ENCODE measurements at regions not wholly inside any gene's neighbourhood (a gene's known extent, or its start where the extent isn't known, plus 50 kb on each side); places are given as distances from the start of the nearest gene placed in this dataset.
A peak's percentile ranks its signal among the peaks of the same experiment; 100 is the strongest.

- DNase-seq (ENCODE audit: low read depth): no peak
- H3K4me3 ChIP-seq (ENCODE audit: low read length): no peak overlapping the region
- TF ChIP-seq, protein P1, sequence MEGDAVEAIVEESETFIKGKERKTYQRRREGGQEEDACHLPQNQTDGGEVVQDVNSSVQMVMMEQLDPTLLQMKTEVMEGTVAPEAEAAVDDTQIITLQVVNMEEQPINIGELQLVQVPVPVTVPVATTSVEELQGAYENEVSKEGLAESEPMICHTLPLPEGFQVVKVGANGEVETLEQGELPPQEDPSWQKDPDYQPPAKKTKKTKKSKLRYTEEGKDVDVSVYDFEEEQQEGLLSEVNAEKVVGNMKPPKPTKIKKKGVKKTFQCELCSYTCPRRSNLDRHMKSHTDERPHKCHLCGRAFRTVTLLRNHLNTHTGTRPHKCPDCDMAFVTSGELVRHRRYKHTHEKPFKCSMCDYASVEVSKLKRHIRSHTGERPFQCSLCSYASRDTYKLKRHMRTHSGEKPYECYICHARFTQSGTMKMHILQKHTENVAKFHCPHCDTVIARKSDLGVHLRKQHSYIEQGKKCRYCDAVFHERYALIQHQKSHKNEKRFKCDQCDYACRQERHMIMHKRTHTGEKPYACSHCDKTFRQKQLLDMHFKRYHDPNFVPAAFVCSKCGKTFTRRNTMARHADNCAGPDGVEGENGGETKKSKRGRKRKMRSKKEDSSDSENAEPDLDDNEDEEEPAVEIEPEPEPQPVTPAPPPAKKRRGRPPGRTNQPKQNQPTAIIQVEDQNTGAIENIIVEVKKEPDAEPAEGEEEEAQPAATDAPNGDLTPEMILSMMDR (conservative IDR thresholded peaks at IDR 0.05; ENCODE audit: low read length): no peak
Observed at GRCh38 chrX:10983526-10983925, 127.6 kb upstream of the HCCS start.

DNA sequence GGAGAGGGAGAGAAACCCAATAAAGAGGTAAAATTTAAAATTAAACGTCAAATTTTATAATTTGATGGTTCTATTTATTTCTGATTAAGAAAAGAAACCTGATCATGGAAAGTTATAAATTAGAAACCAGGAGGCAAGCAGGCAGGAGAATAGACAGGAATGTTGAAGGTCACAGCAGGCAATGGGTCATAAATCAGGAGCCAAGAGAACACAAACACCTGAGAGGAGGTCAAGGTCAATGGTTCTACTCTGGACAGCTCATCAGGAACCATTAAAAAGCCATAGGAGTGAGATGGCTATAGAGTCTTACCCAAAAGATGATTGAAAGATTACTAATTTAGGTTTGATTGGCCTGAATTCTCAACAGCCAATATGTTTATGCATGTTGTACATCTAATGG, 126.9 kb upstream of the HCCS start:
- H3K4me3 ChIP-seq (ENCODE audit: low read length): no peak overlapping the region
- TF ChIP-seq, protein P1 (conservative IDR thresholded peaks at IDR 0.05; ENCODE audit: low read length): no peak
- DNase-seq (ENCODE audit: low read depth): no peak

GRCh38 chrX:10986616-10987015, 124.5 kb upstream of the HCCS start:
- no peak overlapping the region for H3K4me3 ChIP-seq (ENCODE audit: low read length)
- TF ChIP-seq, protein P1 (conservative IDR thresholded peaks at IDR 0.05; ENCODE audit: low read length): no peak
- DNase-seq (ENCODE audit: low read depth): peak; percentile 62

DNA sequence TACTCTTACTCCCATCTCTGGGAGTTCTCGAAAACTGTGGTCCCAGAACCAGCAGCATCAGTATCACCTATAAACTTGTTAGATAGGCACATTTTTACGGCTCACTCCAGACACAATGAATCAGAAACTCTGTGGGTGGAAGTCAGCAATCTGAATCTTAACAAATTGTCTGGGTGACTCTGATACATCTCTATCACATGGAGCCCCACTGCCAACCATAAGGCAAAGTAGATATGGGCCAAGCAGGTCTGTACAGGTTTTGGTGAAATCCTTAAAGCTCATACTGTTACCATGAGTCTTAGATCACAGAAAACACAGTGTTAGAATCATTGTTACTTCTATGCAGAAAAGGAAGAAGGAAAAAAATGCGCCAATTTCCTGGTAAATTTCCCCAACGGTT, 122.5 kb upstream of the HCCS start:
- TF ChIP-seq, protein P1 (conservative IDR thresholded peaks at IDR 0.05; ENCODE audit: low read length): no peak
- H3K4me3 ChIP-seq (ENCODE audit: low read length): no peak overlapping the region
- DNase-seq (ENCODE audit: low read depth): no peak

DNA sequence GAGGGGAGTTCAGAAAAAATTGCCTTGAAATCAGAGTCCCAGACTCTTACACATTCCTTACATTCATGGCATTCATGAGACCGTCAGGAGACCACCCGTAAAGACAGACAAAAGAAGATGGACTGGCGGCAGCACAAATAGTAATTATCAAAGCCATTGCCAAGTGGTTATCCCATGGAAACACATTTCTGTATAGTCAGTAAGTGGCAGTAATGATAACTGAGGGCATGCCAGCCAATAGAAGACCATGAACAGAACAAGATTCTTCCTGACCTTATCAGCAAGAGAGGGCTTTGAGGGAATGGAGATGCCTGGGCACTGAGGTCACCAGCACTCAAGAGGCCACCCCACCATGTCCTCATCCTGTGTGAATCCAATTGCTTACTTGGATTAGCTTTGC, 121.7 kb upstream of the HCCS start:
- TF ChIP-seq, protein P1 (conservative IDR thresholded peaks at IDR 0.05; ENCODE audit: low read length): no peak
- DNase-seq (ENCODE audit: low read depth): no peak
- H3K4me3 ChIP-seq (ENCODE audit: low read length): no peak overlapping the region

GRCh38 chrX:10990418-10990817, 120.7 kb upstream of the HCCS start:
- no peak overlapping the region for H3K4me3 ChIP-seq (ENCODE audit: low read length)
- no peak for DNase-seq (ENCODE audit: low read depth)
- TF ChIP-seq, protein P1 (conservative IDR thresholded peaks at IDR 0.05; ENCODE audit: low read length): no peak

- TF ChIP-seq, protein P1 (conservative IDR thresholded peaks at IDR 0.05; ENCODE audit: low read length): no peak
- no peak overlapping the region for H3K4me3 ChIP-seq (ENCODE audit: low read length)
- DNase-seq (ENCODE audit: low read depth): no peak
Observed at GRCh38 chrX:10990976-10991375, 120.2 kb upstream of the HCCS start.

Measured in AG10803 (cell line).